Stimulated activated CD4-positive, alpha-beta T cell treated with anti-CD3 and anti-CD28 coated beads, Interleukin-2, amount 100 ng/mL, for 24 hours (primary cell): ENCODE measurements at regions not wholly inside any gene's neighbourhood (a gene's known extent, or its start where the extent isn't known, plus 50 kb on each side); places are given as distances from the start of the nearest gene placed in this dataset.
"Not testable (repeated sequence)": the region's sequence is repeated elsewhere in the genome, so short reads cannot be mapped to it uniquely, and the experiment has no call there.

Experiments
- DNase-seq, 2 donors: peaks; one replicate each; pipeline ENCODE4 v3.0.0-alpha.2; 2020

- no peak for DNase-seq
Observed at GRCh38 chr16:63890723-63891122, 1231.1 kb downstream of the CDH11 start.

- no peak for DNase-seq
Observed at GRCh38 chr16:63890081-63890480, 1231.8 kb downstream of the CDH11 start.

DNA sequence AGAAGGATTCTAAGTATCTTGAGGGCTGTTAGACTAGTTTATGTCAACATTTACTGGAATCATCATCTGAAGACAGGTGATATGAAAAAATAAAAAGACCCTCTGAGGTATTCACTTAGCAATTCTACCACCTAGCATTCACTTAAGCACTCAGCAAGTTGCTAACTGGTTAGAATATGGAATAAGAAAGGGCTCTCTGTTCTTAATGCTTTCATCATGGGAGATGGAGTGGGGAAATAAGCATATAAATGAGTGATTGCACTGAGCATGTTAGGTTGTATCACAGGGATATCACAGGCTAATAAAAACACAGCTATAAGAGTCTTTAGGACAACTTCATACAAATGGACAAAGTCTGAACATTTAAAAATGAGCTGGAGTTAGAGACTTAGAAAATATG is 1238.8 kb downstream of the CDH11 start:
- DNase-seq = no peak

GRCh38 chr16:63882576-63882975 is 1239.3 kb downstream of the CDH11 start:
- DNase-seq = no peak

DNA sequence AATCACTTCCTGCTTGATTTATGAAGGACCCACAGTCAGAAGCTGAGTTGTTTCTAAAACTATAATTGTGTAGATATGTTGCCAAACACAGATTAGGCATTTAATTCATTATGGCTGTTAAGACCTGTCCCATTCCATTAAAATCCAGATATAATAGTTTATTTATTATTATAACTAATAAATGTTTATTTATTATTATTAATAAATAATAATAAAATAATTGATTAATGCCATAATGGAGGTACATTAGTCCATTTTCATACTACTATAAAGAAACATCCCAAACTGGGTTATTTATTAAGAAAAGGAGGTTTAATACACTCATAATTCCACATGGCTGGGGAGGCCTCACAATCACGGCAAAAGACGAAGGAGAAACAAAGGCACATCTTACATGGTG is 1240.9 kb downstream of the CDH11 start:
- DNase-seq = no peak

GRCh38 chr16:63877401-63877800 is 1244.5 kb downstream of the CDH11 start:
- DNase-seq = no peak

- DNase-seq = no peak
Observed at GRCh38 chr16:63876103-63876502, 1245.8 kb downstream of the CDH11 start.

- not testable (repeated sequence) for DNase-seq
Observed at GRCh38 chr16:63860700-63861099, 1261.2 kb downstream of the CDH11 start.

DNA sequence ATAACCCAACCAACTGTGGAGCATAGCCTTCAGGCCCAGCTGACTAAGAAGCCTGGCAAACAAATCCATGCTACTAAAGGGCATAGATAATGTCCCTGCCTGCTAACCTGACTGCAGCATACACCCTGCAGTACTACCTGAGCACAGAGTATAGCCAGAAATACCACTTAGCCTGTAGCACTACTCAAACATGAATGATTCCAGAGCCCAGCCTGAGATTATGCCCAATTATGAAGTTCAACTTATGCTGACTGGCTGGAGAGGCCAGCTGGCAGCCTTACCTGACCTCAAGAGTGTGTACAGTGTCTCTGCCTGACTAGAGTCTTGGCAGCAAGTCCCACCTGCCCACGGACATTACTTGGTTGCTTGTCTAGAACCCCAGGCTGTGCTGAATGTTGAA is 1265.3 kb downstream of the CDH11 start:
- DNase-seq = no peak

- DNase-seq = no peak
Observed at GRCh38 chr16:63850979-63851378, 1270.9 kb downstream of the CDH11 start.

DNA sequence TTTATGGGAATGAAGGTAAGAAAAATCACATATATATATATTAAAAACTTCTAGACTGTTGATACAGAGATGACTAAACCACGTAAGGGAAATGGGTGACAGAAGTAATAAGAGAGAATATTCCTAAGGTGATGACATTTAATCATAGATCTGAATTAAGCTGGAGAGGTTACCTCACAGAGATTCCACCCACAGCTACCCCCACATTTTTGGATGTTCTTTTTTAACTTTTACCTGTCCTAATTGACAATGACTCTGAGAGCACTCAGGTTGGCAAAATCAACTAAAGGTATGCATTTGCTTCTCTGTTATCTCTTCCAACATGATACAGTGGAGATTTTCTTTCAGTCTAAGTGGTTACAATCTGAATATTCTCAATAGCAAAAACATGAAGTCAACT is 1280.6 kb downstream of the CDH11 start:
- DNase-seq = no peak

- no peak for DNase-seq
Observed at GRCh38 chr16:63830061-63830460, 1291.8 kb downstream of the CDH11 start.

GRCh38 chr16:63822818-63823217 is 1299.0 kb downstream of the CDH11 start:
- DNase-seq = no peak

- no peak for DNase-seq
Observed at GRCh38 chr16:63816276-63816675, 1305.6 kb downstream of the CDH11 start.

DNA sequence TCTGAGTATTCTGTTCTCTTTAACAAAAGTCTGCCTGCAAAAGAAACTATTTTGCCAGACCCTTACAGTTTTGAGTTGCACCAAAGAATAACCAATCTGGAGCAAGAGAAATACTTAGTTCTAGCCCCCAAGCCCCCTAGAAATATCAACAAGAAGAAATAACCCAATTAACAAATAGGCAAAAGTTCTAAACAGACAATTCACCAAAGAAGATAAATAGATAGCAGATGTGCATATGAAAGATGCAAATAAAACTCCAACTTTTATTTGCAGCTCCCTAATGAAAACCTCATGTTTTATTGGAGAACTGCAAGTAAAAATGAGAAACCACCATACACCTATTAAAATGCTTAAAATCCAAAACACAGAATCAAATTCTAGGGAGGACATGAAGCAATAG is 1308.0 kb downstream of the CDH11 start:
- DNase-seq = no peak

GRCh38 chr16:63808730-63809129 is 1313.1 kb downstream of the CDH11 start:
- no peak for DNase-seq

GRCh38 chr16:63806794-63807506 is 1314.9 kb downstream of the CDH11 start:
- DNase-seq = no peak

- DNase-seq = no peak
Observed at GRCh38 chr16:63804126-63804525, 1317.7 kb downstream of the CDH11 start.

- DNase-seq = no peak
Observed at GRCh38 chr16:63789603-63790002, 1332.3 kb downstream of the CDH11 start.

DNA sequence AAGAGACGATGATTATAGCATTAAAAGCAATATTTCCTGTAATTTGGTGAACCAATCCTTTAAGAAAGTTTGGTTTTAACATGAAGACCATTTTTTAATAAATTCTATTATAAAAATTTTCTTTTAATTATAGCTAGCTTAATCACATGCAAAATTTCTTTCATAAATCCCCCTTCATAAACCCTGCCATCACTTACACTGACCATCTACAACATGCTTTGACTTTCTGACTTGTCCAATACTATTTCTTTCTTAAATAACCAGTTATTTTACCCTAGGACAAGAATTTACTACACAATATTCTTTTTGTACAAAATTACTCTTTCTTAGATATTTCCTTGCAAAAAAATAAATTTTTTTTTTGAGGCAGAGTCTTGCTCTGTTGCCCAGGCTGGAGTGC is 1334.8 kb downstream of the CDH11 start:
- no peak for DNase-seq

GRCh38 chr16:63785170-63785569 is 1336.7 kb downstream of the CDH11 start:
- no peak for DNase-seq

DNA sequence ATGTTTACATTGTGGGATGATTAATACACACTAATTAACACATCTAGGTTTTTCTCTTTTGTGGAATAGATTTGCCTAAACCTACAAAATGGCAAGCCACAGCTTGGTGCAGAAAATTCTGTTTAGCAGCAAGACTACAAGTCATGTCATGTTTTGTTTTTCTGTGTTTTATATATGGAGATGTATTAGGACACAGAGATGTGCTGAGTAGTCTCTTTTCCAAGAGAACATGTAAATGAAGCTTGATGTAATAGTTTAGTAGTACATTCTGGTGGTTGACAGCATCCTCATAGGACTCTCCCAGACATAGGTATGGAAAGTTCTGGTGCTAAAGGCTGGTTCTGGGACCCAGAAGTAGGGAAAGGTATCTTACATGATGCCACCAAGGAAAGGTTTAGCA is 1345.4 kb downstream of the CDH11 start:
- no peak for DNase-seq

DNA sequence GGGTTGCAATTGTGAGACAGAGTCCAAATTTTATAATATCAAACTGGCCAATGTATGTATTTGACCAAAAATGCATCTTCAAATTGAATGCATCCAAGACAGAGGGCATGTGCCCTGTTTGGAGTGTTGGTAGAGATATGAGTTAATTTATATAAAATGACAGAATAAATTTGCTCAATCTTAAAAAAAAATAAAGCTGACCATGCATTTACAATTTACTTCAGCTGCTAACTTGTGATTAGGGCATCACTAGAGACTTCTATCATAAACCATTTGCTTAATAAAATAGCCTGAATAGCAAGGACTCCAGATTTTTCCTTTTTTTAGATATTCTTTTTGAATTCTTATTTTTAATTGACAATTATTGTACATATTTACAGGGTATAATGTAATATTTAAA is 1345.8 kb downstream of the CDH11 start:
- DNase-seq = no peak

DNA sequence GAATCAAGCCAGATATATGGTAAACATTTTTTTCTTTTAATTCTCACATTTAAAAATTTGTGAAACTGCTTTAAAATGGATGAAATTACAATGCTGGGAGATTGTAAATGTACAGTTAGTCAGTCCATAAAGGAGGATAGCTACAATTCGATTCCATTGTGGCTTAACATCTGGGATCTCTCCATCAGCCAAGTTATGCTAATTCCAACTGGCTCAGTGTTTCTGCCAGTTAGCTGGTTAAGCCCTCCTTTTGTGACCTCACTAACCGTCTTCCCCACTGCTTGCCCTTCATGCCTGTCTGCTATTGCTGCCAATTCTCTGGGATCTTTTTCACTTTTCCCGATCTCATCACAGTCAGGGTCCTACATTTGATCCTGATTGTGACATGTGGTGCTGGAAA is 1347.6 kb downstream of the CDH11 start:
- no peak for DNase-seq

- no peak for DNase-seq
Observed at GRCh38 chr16:63769211-63769610, 1352.7 kb downstream of the CDH11 start.
